Colonic mucosa (tissue), 4 donors: ENCODE measurements at regions not wholly inside any gene's neighbourhood (a gene's known extent, or its start where the extent isn't known, plus 50 kb on each side); places are given as distances from the start of the nearest gene placed in this dataset.

ENCODE experiments used
- DNase-seq: peaks from one replicate; pipeline ENCODE4 v3.0.0-alpha.2; 2020
- H3K27ac ChIP-seq: fragments of 200-600 bp; one replicate; pipeline ENCODE4 v1.8.0; 2021
- H3K27me3 ChIP-seq: fragments of 200-600 bp; one replicate; pipeline ENCODE4 v1.8.0; 2021
- H3K36me3 ChIP-seq: fragments of 200-600 bp; one replicate; pipeline ENCODE4 v1.8.0; 2021
- H3K4me1 ChIP-seq: fragments of 200-600 bp; one replicate; pipeline ENCODE4 v1.8.0; 2021; ENCODE audit warnings: mild to moderate bottlenecking
- H3K4me3 ChIP-seq: fragments of 200-600 bp; one replicate; pipeline ENCODE4 v1.8.0; 2021
- H3K9ac ChIP-seq, 2 donors: one replicate each; pipeline ENCODE4 v1.7.0; 2013; ENCODE audit warnings: control low read depth in 2 of 2, low read depth in 2 of 2, low read length in 2 of 2
- H3K9me3 ChIP-seq: fragments of 200-600 bp; one replicate; pipeline ENCODE4 v1.8.0; 2021
- intact Hi-C: fragments of 100-400 bp; cut with DNase I; formaldehyde crosslinking; loops from one replicate; pipeline ENCODE4 v1.14.1; 2022
- TF ChIP-seq, protein P1 (sequence below): fragments of 200-600 bp; IDR thresholded peaks from one replicate; pipeline ENCODE4 v1.8.0; 2022; ENCODE audit warnings: antibody characterized with exemption, mild to moderate bottlenecking
- donor health status: healthy.
- donor health status: DM: no; HTN: no; CAD: no.
- donor health status: DM: no; HTN: no; CAD: no.

DNA sequence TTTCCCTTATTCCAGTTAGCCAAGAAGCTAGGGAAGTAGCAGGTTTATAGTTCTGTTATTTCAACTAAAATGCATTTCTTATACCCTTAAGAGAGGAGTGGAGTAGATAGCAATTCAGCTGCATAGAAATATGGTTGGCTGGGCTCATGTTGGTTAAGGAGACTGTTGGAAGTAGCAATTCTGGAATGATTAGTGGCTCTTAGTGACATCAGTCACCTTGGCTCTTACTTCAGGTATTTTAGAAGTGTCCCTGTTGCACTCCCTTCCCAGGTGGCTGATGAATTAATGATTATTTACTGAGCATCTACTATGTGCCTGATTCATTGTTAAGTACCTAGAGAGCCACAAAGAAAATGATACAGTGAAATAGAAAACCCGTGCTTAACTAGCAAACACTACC, 128.1 kb downstream of the MGST1 start:
- TF ChIP-seq, protein P1, sequence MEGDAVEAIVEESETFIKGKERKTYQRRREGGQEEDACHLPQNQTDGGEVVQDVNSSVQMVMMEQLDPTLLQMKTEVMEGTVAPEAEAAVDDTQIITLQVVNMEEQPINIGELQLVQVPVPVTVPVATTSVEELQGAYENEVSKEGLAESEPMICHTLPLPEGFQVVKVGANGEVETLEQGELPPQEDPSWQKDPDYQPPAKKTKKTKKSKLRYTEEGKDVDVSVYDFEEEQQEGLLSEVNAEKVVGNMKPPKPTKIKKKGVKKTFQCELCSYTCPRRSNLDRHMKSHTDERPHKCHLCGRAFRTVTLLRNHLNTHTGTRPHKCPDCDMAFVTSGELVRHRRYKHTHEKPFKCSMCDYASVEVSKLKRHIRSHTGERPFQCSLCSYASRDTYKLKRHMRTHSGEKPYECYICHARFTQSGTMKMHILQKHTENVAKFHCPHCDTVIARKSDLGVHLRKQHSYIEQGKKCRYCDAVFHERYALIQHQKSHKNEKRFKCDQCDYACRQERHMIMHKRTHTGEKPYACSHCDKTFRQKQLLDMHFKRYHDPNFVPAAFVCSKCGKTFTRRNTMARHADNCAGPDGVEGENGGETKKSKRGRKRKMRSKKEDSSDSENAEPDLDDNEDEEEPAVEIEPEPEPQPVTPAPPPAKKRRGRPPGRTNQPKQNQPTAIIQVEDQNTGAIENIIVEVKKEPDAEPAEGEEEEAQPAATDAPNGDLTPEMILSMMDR = no peak
- Histone ChIP-seq H3K36me3 (no peaks in the 10 kb centered on the region), H3K9ac (no peak overlapping the region), H3K27me3 (no peaks in the 10 kb centered on the region), H3K9me3 (no peaks in the 10 kb centered on the region), H3K4me3 (no peak overlapping the region), H3K27ac (no peak overlapping the region), H3K4me1 (no peaks in the 10 kb centered on the region)
- no peak for DNase-seq
- intact Hi-C loops = no loop called here

DNA sequence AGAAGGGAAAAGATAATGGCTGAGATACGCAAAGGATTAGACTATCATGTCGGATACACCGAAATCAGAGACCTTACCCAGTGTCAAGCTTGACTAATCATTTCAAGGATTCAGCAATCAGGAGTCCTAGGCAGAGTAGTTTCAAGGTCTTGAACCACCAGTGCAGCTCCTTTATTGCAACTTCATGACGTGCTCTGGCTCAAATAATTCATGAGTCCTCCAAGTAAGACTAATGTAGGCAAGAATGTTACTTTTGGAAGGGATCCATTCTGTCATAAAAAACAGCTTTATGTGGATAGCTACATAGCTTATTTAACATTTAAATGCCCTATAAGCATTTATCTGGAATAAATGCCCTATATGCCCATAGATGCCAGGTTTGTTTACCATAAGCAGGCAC, 123.2 kb downstream of the LMO3 start:
- Histone ChIP-seq H3K9me3 (no peaks in the 10 kb centered on the region), H3K4me1 (no peaks in the 10 kb centered on the region), H3K4me3 (no peak overlapping the region), H3K27ac (no peak overlapping the region), H3K36me3 (no peaks in the 10 kb centered on the region), H3K27me3 (no peaks in the 10 kb centered on the region), H3K9ac (no peak overlapping the region)
- TF ChIP-seq, protein P1 = no peak
- intact Hi-C loops = no loop called here
- DNase-seq = no peak

DNA sequence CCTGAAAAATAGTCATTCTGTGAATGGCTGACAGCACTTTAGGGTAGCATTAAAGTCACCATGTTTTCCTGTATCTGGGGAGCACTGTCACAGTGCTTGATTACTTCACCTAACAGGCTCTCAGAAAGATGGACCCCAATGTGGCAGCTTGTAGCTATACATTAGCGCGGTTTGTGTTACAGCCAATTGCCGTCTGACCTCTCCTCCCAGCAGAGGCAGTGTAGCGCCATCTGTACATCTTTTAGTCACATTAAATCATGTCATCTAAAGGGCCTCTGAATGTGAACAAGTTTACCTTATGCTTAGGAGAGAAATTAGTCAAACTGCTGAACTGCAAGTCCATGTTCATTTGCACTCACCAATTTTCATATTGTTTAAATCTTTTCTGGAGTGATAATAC, 113.7 kb downstream of the LMO3 start:
- H3K36me3 ChIP-seq = no peaks in the 10 kb centered on the region
- H3K27ac ChIP-seq = no peak overlapping the region
- no peaks in the 10 kb centered on the region for H3K9me3 ChIP-seq
- TF ChIP-seq, protein P1 = no peak
- no peak overlapping the region for H3K4me3 ChIP-seq
- H3K4me1 ChIP-seq = no peaks in the 10 kb centered on the region
- no peaks in the 10 kb centered on the region for H3K27me3 ChIP-seq
- intact Hi-C loops = no loop called here
- DNase-seq = no peak
- no peak overlapping the region for H3K9ac ChIP-seq

DNA sequence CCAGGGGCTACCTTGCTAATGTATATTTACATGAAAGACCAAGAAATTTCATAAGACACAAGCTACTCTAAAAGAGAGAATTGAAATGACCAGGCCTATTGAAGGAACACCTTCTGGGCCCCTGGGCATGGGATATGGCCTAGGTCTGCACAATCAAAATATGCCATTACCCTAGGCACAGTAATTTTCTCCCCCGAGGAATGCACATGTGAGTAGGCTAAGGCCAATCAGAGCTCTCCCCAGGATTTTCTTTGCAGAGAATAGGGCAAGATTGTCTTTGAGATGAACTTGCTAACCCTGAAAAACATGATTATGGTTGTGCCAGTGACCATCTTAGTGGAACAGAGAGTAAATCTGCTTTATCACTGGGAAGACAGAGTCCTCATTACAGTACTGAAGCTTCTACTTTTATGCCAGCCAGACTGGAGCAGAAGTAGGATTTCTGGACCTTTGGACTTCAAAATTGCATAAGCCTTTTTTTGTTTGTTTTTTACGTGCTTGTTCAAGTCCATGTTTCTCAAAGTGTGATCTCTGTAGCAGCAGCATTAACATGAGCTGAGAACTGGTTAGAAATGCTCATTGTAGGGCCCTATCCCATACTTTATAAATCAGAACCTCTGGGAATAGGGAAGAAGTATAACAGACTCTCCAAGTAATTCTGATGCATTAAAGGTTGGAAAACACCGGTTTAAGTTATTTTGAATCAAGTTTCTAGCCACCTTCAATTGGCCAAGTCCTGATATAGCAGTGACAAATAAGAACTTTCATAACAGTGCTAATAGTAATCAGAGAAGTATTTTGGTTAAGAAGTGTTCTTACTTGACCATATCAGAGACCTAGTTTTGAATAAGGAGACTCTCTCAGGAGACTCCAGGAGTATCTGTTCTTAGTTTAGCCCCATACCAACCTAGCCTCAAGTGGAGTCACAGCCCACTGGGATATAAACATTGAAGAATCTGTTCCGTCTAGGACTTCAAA, 112.9 kb downstream of the LMO3 start:
- H3K4me3 ChIP-seq = no peak overlapping the region
- H3K27ac ChIP-seq = no peak overlapping the region
- no peak for DNase-seq
- no peaks in the 10 kb centered on the region for H3K27me3 ChIP-seq
- H3K9ac ChIP-seq = no peak overlapping the region
- no peaks in the 10 kb centered on the region for H3K36me3 ChIP-seq
- TF ChIP-seq, protein P1 = no peak
- intact Hi-C loops = no loop called here
- no peaks in the 10 kb centered on the region for H3K4me1 ChIP-seq
- no peaks in the 10 kb centered on the region for H3K9me3 ChIP-seq

DNA sequence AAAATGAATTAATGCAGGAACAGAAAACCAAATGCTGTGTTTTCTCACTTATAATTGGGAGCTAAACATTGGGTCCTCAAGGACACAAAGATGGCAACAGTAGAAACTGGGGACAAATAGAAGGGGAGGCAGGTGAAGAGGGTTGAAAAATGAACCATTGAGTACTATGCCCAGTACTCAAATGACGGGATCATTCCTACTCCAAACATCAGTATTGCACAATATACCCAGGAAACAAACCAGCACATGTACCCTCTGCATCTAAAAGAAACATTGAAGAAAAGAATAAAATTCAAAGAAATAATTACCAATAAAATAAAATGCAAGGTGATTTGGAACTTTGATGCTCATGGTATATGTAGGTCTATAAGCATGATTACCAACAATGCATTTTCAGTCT, 110.8 kb downstream of the LMO3 start:
- intact Hi-C loops = loop anchor here (5.0 kb wide), 1 partner anchor 682 kb away; no protein-coding TSS in a partner anchor
- no peaks in the 10 kb centered on the region for H3K27me3 ChIP-seq
- TF ChIP-seq, protein P1 = no peak
- DNase-seq = no peak
- no peak overlapping the region for H3K4me3 ChIP-seq
- no peaks in the 10 kb centered on the region for H3K36me3 ChIP-seq
- H3K27ac ChIP-seq = no peak overlapping the region
- no peaks in the 10 kb centered on the region for H3K4me1 ChIP-seq
- no peaks in the 10 kb centered on the region for H3K9me3 ChIP-seq
- no peak overlapping the region for H3K9ac ChIP-seq
